ENCODE measurements at regions not wholly inside any gene's neighbourhood (a gene's known extent, or its start where the extent isn't known, plus 50 kb on each side); places are given as distances from the start of the nearest gene placed in this dataset.
"Not testable (repeated sequence)": the region's sequence is repeated elsewhere in the genome, so short reads cannot be mapped to it uniquely, and the experiment has no call there.

GRCh38 chr11:92109466-92109865 lies 115.2 kb upstream of the FAT3 start:
- no peak for DNase-seq

- no peak for DNase-seq
Measured at GRCh38 chr11:92107331-92107730, 117.3 kb upstream of the FAT3 start.

GRCh38 chr11:92104349-92104748 lies 120.3 kb upstream of the FAT3 start:
- no peak for DNase-seq

GRCh38 chr11:92101920-92102319 lies 122.7 kb upstream of the FAT3 start:
- peak; percentile 37 for DNase-seq

- no peak for DNase-seq
Measured at GRCh38 chr11:92099183-92099582, 125.4 kb upstream of the FAT3 start.

GRCh38 chr11:92098172-92098571 lies 126.4 kb upstream of the FAT3 start:
- no peak for DNase-seq

GRCh38 chr11:92087725-92088537 lies 136.7 kb upstream of the FAT3 start:
- DNase-seq: no peak

- no peak for DNase-seq
Measured at GRCh38 chr11:92083123-92083522, 141.5 kb upstream of the FAT3 start.

GRCh38 chr11:92082652-92083051 lies 142.0 kb upstream of the FAT3 start:
- DNase-seq: no peak

GRCh38 chr11:92074498-92074897 lies 150.1 kb upstream of the FAT3 start:
- not testable (repeated sequence) for DNase-seq

- no peak for DNase-seq
Measured at GRCh38 chr11:92071660-92072059, 153.0 kb upstream of the FAT3 start.

- DNase-seq: no peak
Measured at GRCh38 chr11:92070026-92070889, 154.4 kb upstream of the FAT3 start.

GRCh38 chr11:92067016-92067415 lies 157.6 kb upstream of the FAT3 start:
- no peak for DNase-seq

GRCh38 chr11:92061456-92062062 lies 163.1 kb upstream of the FAT3 start:
- DNase-seq: no peak

- DNase-seq: no peak
Measured at GRCh38 chr11:92057849-92058442, 166.7 kb upstream of the FAT3 start.

GRCh38 chr11:92053216-92053615 lies 171.4 kb upstream of the FAT3 start:
- DNase-seq: no peak

GRCh38 chr11:92050305-92050704 lies 174.3 kb upstream of the FAT3 start:
- DNase-seq: peak; percentile 9

- DNase-seq: peak; percentile 2
Measured at GRCh38 chr11:92048415-92048814, 176.2 kb upstream of the FAT3 start.

GRCh38 chr11:92046103-92046502 lies 178.5 kb upstream of the FAT3 start:
- no peak for DNase-seq

GRCh38 chr11:92045301-92045700 lies 179.3 kb upstream of the FAT3 start:
- DNase-seq: no peak

GRCh38 chr11:92035488-92035887 lies 189.1 kb upstream of the FAT3 start:
- no peak for DNase-seq

GRCh38 chr11:92027136-92027535 lies 197.5 kb upstream of the FAT3 start:
- peak; percentile 44 for DNase-seq

GRCh38 chr11:92026664-92027063 lies 198.0 kb upstream of the FAT3 start:
- no peak for DNase-seq

Data from NCI-H146 (cell line).